ENCODE measurements at regions not wholly inside any gene's neighbourhood (a gene's known extent, or its start where the extent isn't known, plus 50 kb on each side); places are given as distances from the start of the nearest gene placed in this dataset.

GRCh38 chr18:42657551-42657950 lies 457.9 kb downstream of the RIT2 start:
- CTCF ChIA-PET = interaction anchor here (0.6 kb wide), 1 partner anchor 91 kb away, joined by 3 read pairs; no protein-coding TSS in a partner anchor
- Mint-ChIP-seq H3K4me1 (ENCODE audit: low read depth) (no peaks in the 10 kb centered on the region), H3K9me3 (peaks cover 9% of the 10 kb centered on the region), H3K27ac (no peak overlapping the region), H3K27me3 (ENCODE audit: low read depth) (no peaks in the 10 kb centered on the region), H3K4me3 (no peak overlapping the region), H3K36me3 (ENCODE audit: low read depth) (no peaks in the 10 kb centered on the region)
- no peak for DNase-seq
- intact Hi-C loops (cut with micrococcal nuclease) = no loop called here

GRCh38 chr18:42658171-42658570 lies 457.3 kb downstream of the RIT2 start:
- Mint-ChIP-seq H3K36me3 (ENCODE audit: low read depth) (no peaks in the 10 kb centered on the region), H3K4me3 (no peak overlapping the region), H3K9me3 (peaks cover 9% of the 10 kb centered on the region), H3K27me3 (ENCODE audit: low read depth) (no peaks in the 10 kb centered on the region), H3K4me1 (ENCODE audit: low read depth) (no peaks in the 10 kb centered on the region), H3K27ac (no peak overlapping the region)
- no peak for DNase-seq
- intact Hi-C loops (cut with micrococcal nuclease) = no loop called here
- CTCF ChIA-PET = interaction anchor here (0.6 kb wide), 1 partner anchor 92 kb away, joined by 3 read pairs; no protein-coding TSS in a partner anchor

- no peaks in the 10 kb centered on the region for H3K36me3 Mint-ChIP-seq (ENCODE audit: low read depth)
- peaks cover 6% of the 10 kb centered on the region for H3K9me3 Mint-ChIP-seq
- H3K4me1 Mint-ChIP-seq (ENCODE audit: low read depth) = no peaks in the 10 kb centered on the region
- no peak overlapping the region for H3K27ac Mint-ChIP-seq
- DNase-seq = no peak
- CTCF ChIA-PET = no interaction called here
- H3K27me3 Mint-ChIP-seq (ENCODE audit: low read depth) = no peaks in the 10 kb centered on the region
- no peak overlapping the region for H3K4me3 Mint-ChIP-seq
- intact Hi-C loops (cut with micrococcal nuclease) = no loop called here
Measured at GRCh38 chr18:42659187-42659586, 456.3 kb downstream of the RIT2 start.

- CTCF ChIA-PET = no interaction called here
Measured at GRCh38 chr18:42670860-42671259, 444.6 kb downstream of the RIT2 start.

GRCh38 chr18:42675810-42676209 lies 439.7 kb downstream of the RIT2 start:
- Mint-ChIP-seq H3K4me1 (ENCODE audit: low read depth) (no peaks in the 10 kb centered on the region), H3K27ac (no peak overlapping the region), H3K36me3 (ENCODE audit: low read depth) (no peaks in the 10 kb centered on the region), H3K4me3 (no peak overlapping the region), H3K27me3 (ENCODE audit: low read depth) (no peaks in the 10 kb centered on the region), H3K9me3 (peaks cover 2% of the 10 kb centered on the region)
- CTCF ChIA-PET = no interaction called here
- intact Hi-C loops (cut with micrococcal nuclease) = no loop called here
- no peak for DNase-seq

More at GRCh38 chr18:42670860-42671259, 444.6 kb downstream of the RIT2 start:
- Mint-ChIP-seq H3K27me3 (ENCODE audit: low read depth) (no peaks in the 10 kb centered on the region), H3K4me1 (ENCODE audit: low read depth) (no peaks in the 10 kb centered on the region), H3K9me3 (peaks cover 6% of the 10 kb centered on the region), H3K36me3 (ENCODE audit: low read depth) (no peaks in the 10 kb centered on the region), H3K27ac (no peak overlapping the region), H3K4me3 (no peak overlapping the region)
- DNase-seq = no peak
- intact Hi-C loops (cut with micrococcal nuclease) = no loop called here

- CTCF ChIA-PET = interaction anchor here (0.5 kb wide), 1 partner anchor 82 kb away, joined by 4 read pairs; no protein-coding TSS in a partner anchor
- no peak overlapping the region for H3K4me3 Mint-ChIP-seq
- intact Hi-C loops (cut with micrococcal nuclease) = no loop called here
Measured at GRCh38 chr18:42683094-42683493, 432.4 kb downstream of the RIT2 start.

GRCh38 chr18:42689310-42689709 lies 426.2 kb downstream of the RIT2 start:
- no peaks in the 10 kb centered on the region for H3K27me3 Mint-ChIP-seq (ENCODE audit: low read depth)

More at GRCh38 chr18:42683094-42683493, 432.4 kb downstream of the RIT2 start:
- Mint-ChIP-seq H3K36me3 (ENCODE audit: low read depth) (no peaks in the 10 kb centered on the region), H3K4me1 (ENCODE audit: low read depth) (no peaks in the 10 kb centered on the region), H3K27me3 (ENCODE audit: low read depth) (no peaks in the 10 kb centered on the region), H3K9me3 (peaks cover 18% of the 10 kb centered on the region), H3K27ac (no peak overlapping the region)
- no peak for DNase-seq

More at GRCh38 chr18:42689310-42689709, 426.2 kb downstream of the RIT2 start:
- Mint-ChIP-seq H3K4me1 (ENCODE audit: low read depth) (no peaks in the 10 kb centered on the region), H3K4me3 (no peak overlapping the region), H3K9me3 (peaks cover 13% of the 10 kb centered on the region), H3K36me3 (ENCODE audit: low read depth) (no peaks in the 10 kb centered on the region), H3K27ac (no peak overlapping the region)
- CTCF ChIA-PET = interaction anchor here (0.6 kb wide), 1 partner anchor 110 kb away, joined by 3 read pairs; no protein-coding TSS in a partner anchor
- no peak for DNase-seq
- intact Hi-C loops (cut with micrococcal nuclease) = no loop called here

Data from activated naive CD4-positive, alpha-beta T cell treated with anti-CD3 and anti-CD28 coated beads for 36 hours (primary cell).